ENCODE measurements at regions not wholly inside any gene's neighbourhood (a gene's known extent, or its start where the extent isn't known, plus 50 kb on each side); places are given as distances from the start of the nearest gene placed in this dataset.

- TF ChIP-seq, protein P1, sequence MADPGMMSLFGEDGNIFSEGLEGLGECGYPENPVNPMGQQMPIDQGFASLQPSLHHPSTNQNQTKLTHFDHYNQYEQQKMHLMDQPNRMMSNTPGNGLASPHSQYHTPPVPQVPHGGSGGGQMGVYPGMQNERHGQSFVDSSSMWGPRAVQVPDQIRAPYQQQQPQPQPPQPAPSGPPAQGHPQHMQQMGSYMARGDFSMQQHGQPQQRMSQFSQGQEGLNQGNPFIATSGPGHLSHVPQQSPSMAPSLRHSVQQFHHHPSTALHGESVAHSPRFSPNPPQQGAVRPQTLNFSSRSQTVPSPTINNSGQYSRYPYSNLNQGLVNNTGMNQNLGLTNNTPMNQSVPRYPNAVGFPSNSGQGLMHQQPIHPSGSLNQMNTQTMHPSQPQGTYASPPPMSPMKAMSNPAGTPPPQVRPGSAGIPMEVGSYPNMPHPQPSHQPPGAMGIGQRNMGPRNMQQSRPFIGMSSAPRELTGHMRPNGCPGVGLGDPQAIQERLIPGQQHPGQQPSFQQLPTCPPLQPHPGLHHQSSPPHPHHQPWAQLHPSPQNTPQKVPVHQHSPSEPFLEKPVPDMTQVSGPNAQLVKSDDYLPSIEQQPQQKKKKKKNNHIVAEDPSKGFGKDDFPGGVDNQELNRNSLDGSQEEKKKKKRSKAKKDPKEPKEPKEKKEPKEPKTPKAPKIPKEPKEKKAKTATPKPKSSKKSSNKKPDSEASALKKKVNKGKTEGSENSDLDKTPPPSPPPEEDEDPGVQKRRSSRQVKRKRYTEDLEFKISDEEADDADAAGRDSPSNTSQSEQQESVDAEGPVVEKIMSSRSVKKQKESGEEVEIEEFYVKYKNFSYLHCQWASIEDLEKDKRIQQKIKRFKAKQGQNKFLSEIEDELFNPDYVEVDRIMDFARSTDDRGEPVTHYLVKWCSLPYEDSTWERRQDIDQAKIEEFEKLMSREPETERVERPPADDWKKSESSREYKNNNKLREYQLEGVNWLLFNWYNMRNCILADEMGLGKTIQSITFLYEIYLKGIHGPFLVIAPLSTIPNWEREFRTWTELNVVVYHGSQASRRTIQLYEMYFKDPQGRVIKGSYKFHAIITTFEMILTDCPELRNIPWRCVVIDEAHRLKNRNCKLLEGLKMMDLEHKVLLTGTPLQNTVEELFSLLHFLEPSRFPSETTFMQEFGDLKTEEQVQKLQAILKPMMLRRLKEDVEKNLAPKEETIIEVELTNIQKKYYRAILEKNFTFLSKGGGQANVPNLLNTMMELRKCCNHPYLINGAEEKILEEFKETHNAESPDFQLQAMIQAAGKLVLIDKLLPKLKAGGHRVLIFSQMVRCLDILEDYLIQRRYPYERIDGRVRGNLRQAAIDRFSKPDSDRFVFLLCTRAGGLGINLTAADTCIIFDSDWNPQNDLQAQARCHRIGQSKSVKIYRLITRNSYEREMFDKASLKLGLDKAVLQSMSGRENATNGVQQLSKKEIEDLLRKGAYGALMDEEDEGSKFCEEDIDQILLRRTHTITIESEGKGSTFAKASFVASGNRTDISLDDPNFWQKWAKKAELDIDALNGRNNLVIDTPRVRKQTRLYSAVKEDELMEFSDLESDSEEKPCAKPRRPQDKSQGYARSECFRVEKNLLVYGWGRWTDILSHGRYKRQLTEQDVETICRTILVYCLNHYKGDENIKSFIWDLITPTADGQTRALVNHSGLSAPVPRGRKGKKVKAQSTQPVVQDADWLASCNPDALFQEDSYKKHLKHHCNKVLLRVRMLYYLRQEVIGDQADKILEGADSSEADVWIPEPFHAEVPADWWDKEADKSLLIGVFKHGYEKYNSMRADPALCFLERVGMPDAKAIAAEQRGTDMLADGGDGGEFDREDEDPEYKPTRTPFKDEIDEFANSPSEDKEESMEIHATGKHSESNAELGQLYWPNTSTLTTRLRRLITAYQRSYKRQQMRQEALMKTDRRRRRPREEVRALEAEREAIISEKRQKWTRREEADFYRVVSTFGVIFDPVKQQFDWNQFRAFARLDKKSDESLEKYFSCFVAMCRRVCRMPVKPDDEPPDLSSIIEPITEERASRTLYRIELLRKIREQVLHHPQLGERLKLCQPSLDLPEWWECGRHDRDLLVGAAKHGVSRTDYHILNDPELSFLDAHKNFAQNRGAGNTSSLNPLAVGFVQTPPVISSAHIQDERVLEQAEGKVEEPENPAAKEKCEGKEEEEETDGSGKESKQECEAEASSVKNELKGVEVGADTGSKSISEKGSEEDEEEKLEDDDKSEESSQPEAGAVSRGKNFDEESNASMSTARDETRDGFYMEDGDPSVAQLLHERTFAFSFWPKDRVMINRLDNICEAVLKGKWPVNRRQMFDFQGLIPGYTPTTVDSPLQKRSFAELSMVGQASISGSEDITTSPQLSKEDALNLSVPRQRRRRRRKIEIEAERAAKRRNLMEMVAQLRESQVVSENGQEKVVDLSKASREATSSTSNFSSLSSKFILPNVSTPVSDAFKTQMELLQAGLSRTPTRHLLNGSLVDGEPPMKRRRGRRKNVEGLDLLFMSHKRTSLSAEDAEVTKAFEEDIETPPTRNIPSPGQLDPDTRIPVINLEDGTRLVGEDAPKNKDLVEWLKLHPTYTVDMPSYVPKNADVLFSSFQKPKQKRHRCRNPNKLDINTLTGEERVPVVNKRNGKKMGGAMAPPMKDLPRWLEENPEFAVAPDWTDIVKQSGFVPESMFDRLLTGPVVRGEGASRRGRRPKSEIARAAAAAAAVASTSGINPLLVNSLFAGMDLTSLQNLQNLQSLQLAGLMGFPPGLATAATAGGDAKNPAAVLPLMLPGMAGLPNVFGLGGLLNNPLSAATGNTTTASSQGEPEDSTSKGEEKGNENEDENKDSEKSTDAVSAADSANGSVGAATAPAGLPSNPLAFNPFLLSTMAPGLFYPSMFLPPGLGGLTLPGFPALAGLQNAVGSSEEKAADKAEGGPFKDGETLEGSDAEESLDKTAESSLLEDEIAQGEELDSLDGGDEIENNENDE (IDR thresholded peaks at IDR 0.05; ENCODE audit: insufficient replicate concordance, low read length), result no peak
- TF ChIP-seq CBX5 (IDR thresholded peaks at IDR 0.05; ENCODE audit: low read depth, low read length), result no peak
- no peak for TF ChIP-seq POU5F1 (IDR thresholded peaks at IDR 0.05; ENCODE audit: low read depth, low read length)
- no peak for TF ChIP-seq PHF8 (conservative IDR thresholded peaks at IDR 0.05; ENCODE audit: low read depth, low read length)
- no peak for TF ChIP-seq BCL11A (IDR thresholded peaks at IDR 0.05; ENCODE audit: low read depth in 2 of 2, low read length in 2 of 2)
- no peak for TF ChIP-seq FOSL1 (IDR thresholded peaks at IDR 0.05; ENCODE audit: insufficient read depth, low read depth, low read length)
- TF ChIP-seq NRF1 (IDR thresholded peaks at IDR 0.05; ENCODE audit: low read depth, low read length), result no peak
- no peak for TF ChIP-seq RNF2 (IDR thresholded peaks at IDR 0.05; ENCODE audit: borderline replicate concordance, low read depth, low read length, missing control alignments, poor library complexity, severe bottlenecking)
- TF ChIP-seq TBP (IDR thresholded peaks at IDR 0.05; ENCODE audit: low read depth, low read length), result no peak
- no peak for TF ChIP-seq TEAD4 (IDR thresholded peaks at IDR 0.05; ENCODE audit: low read depth, low read length)
- no peak for TF ChIP-seq SP2 (IDR thresholded peaks at IDR 0.05; ENCODE audit: low read length)
- no peak for TF ChIP-seq CBX8 (IDR thresholded peaks at IDR 0.05; ENCODE audit: borderline replicate concordance, low read depth, low read length)
These were observed 1114.2 kb downstream of the NSUN3 start (continued) for GRCh38 chr3:95177096-95177495.

All from H1 (cell line).